GM12878 (cell line): ENCODE measurements at regions not wholly inside any gene's neighbourhood (a gene's known extent, or its start where the extent isn't known, plus 50 kb on each side); places are given as distances from the start of the nearest gene placed in this dataset.

Experiments used
- ATAC-seq: fragments of 200-7000 bp; cut with Tn5 transposase; 3 replicates; pipeline ENCODE4 v1.9.1; 2020; ENCODE audit warnings: mild to moderate bottlenecking, moderate library complexity
- BruUV-seq: library from RNA; stranded (reverse); fragments of 400-500 nt; replicated peaks from 2 replicates; lab custom pipeline; 2021; lab: Mats Ljungman, UMichigan
- CTCF ChIA-PET: fragments of 300-600 bp; sonication (Branson Sonifier 250); formaldehyde crosslinking; extraction: SDS; loops from one replicate; lab custom pipeline; 2021; ENCODE audit warnings: inconsistent platforms; lab: Yijun Ruan, JAX
- POLR2A ChIA-PET: fragments of 350-600 bp; formaldehyde crosslinking; extraction: SDS; loops from one replicate; lab custom pipeline; 2021; ENCODE audit warnings: inconsistent platforms; lab: Charles Lee
- RAD21 ChIA-PET: fragments of 300-600 bp; sonication (Branson Sonifier 250); formaldehyde crosslinking; loops from one replicate; lab custom pipeline; 2023; ENCODE audit warnings: antibody characterized with exemption; ENCODE audit not compliant: unreplicated experiment; lab: Charles Lee
- SMC1A ChIA-PET: fragments of 300-600 bp; sonication (Branson Sonifier 250); formaldehyde crosslinking; loops from one replicate; lab custom pipeline; 2023; ENCODE audit not compliant: unreplicated experiment, uncharacterized antibody; lab: Charles Lee
- DNase-seq: peaks from one replicate; pipeline ENCODE4 v3.0.0-alpha.2; 2011; ENCODE audit warnings: low read depth, low spot score
- FAIRE-seq: peaks from 3 replicates; lab custom pipeline; 2011; peaks lifted over from hg19 to GRCh38; lab: Jason Lieb, UNC
- H2AFZ ChIP-seq: 2 replicates; pipeline ENCODE4 v1.6.0; 2011; ENCODE audit warnings: low read depth, low read length, control low read depth; ENCODE audit not compliant: control insufficient read depth
- H3K27ac ChIP-seq: 2 replicates; pipeline ENCODE4 v1.5.1; 2011; ENCODE audit warnings: control low read depth; ENCODE audit not compliant: control insufficient read depth, insufficient read depth
- H3K27me3 ChIP-seq, 2 experiments: replicated peaks in 1 of 2; 2 replicates each; pipeline versions ENCODE4 v1.6.0 to v1.6.1; 2011; ENCODE audit warnings: low read length in 1 of 2; ENCODE audit not compliant: control insufficient read depth in 2 of 2, insufficient read depth in 2 of 2
- H3K36me3 ChIP-seq, 2 experiments: 2 replicates each; pipeline ENCODE4 v1.5.1; 2011; ENCODE audit warnings: low read length in 1 of 2; ENCODE audit not compliant: control insufficient read depth in 2 of 2, insufficient read depth in 2 of 2
- H3K4me1 ChIP-seq: 2 replicates; pipeline ENCODE4 v1.6.1; 2011; ENCODE audit warnings: mild to moderate bottlenecking, low read length, moderate library complexity, mixed read lengths; ENCODE audit not compliant: control insufficient read depth, insufficient read depth
- H3K4me2 ChIP-seq: 2 replicates; pipeline ENCODE4 v1.6.0; 2011; ENCODE audit warnings: control low read depth; ENCODE audit not compliant: control insufficient read depth, insufficient read depth
- H3K4me3 ChIP-seq: fragments of 200-600 bp; sonication (generic); 2 replicates; pipeline ENCODE4 v1.5.1; 2016
- H3K79me2 ChIP-seq: 2 replicates; pipeline ENCODE4 v1.6.0; 2011; ENCODE audit warnings: low read length; ENCODE audit not compliant: control insufficient read depth, insufficient read depth
- H3K9ac ChIP-seq: 2 replicates; pipeline ENCODE4 v1.8.0; 2011; ENCODE audit warnings: low read length, control low read depth, mixed read lengths; ENCODE audit not compliant: control insufficient read depth, insufficient read depth
- H3K9me3 ChIP-seq: replicated peaks from 3 replicates; pipeline ENCODE4 v1.5.1; 2011; ENCODE audit warnings: mild to moderate bottlenecking, low read length; ENCODE audit not compliant: control insufficient read depth, insufficient read depth
- H4K20me1 ChIP-seq: 2 replicates; pipeline ENCODE4 v1.6.0; 2011; ENCODE audit not compliant: control insufficient read depth, insufficient read depth
- BRCA1 ChIP-seq: IDR thresholded peaks from 2 replicates; pipeline ENCODE4 v1.6.1; 2011; ENCODE audit warnings: low read depth, low read length, improper control_type of control experiment
- CBX5 ChIP-seq: sonication (generic); IDR thresholded peaks from 2 replicates; pipeline ENCODE4 v1.6.1; 2016; ENCODE audit warnings: low read depth, moderate library complexity, mild to moderate bottlenecking, inconsistent platforms
- CHD1 ChIP-seq: IDR thresholded peaks from 2 replicates; pipeline ENCODE4 v1.6.1; 2012; ENCODE audit warnings: low read depth, low read length, improper control_type of control experiment
- CTCF ChIP-seq, 3 experiments: IDR thresholded peaks in 2 of 3; conservative IDR thresholded peaks in 1 of 3; 2 replicates each; pipeline ENCODE4 v1.5.1; 2011; ENCODE audit warnings: low read depth in 3 of 3, low read length in 3 of 3, mild to moderate bottlenecking in 3 of 3, control low read depth in 2 of 3, moderate library complexity in 2 of 3, inconsistent platforms in 1 of 3, mixed read lengths in 1 of 3; ENCODE audit not compliant: control insufficient read depth in 2 of 3, insufficient read depth in 1 of 3; ENCODE audit errors: extremely low read depth in 1 of 3
- ELK1 ChIP-seq: IDR thresholded peaks from 2 replicates; pipeline ENCODE4 v1.6.1; 2012; ENCODE audit warnings: low read depth, low read length, improper control_type of control experiment
- HDAC6 ChIP-seq: fragments of 200-600 bp; sonication (generic); IDR thresholded peaks from one replicate; pipeline ENCODE4 v1.8.0; 2017; ENCODE audit warnings: antibody characterized with exemption; ENCODE audit not compliant: unreplicated experiment
- KDM1A ChIP-seq: fragments of 200-600 bp; sonication (generic); IDR thresholded peaks from 2 replicates; pipeline ENCODE4 v1.6.1; 2016; ENCODE audit warnings: borderline replicate concordance
- KLF5 ChIP-seq: fragments of 450-650 bp; IDR thresholded peaks from 2 replicates; pipeline ENCODE4 v1.6.1; 2014; ENCODE audit warnings: mild to moderate bottlenecking; ENCODE audit not compliant: partially characterized antibody
- MEF2B ChIP-seq: fragments of 450-650 bp; IDR thresholded peaks from 2 replicates; pipeline ENCODE4 v1.6.1; 2018; ENCODE audit warnings: mild to moderate bottlenecking, moderate library complexity; ENCODE audit not compliant: partially characterized antibody, poor library complexity, severe bottlenecking
- NBN ChIP-seq: fragments of 450-650 bp; IDR thresholded peaks from 2 replicates; pipeline ENCODE4 v1.6.1; 2016
- NFYA ChIP-seq: IDR thresholded peaks from 2 replicates; pipeline ENCODE4 v1.6.1; 2011; ENCODE audit warnings: low read depth, mild to moderate bottlenecking, low read length, improper control_type of control experiment, borderline replicate concordance
- NKRF ChIP-seq: fragments of 450-650 bp; conservative IDR thresholded peaks from 2 replicates; pipeline ENCODE4 v1.6.1; 2017; ENCODE audit warnings: mild to moderate bottlenecking, moderate library complexity
- RBBP5 ChIP-seq: fragments of 200-600 bp; sonication (generic); conservative IDR thresholded peaks from 2 replicates; pipeline ENCODE4 v1.6.1; 2016
- SMC3 ChIP-seq: IDR thresholded peaks from 2 replicates; pipeline ENCODE4 v1.6.1; 2011; ENCODE audit warnings: low read length, improper control_type of control experiment, borderline replicate concordance
- TBL1XR1 ChIP-seq: IDR thresholded peaks from 2 replicates; pipeline ENCODE4 v1.6.1; 2012; ENCODE audit warnings: low read depth, low read length, improper control_type of control experiment
- WGBS: methylation state at CpG from one replicate; pipeline ENCODE4 v1.1.6; 2016; ENCODE audit warnings: low lambda C conversion rate; ENCODE audit not compliant: insufficient replicate concordance, insufficient coverage; ENCODE audit errors: missing lambda C conversion rate; 5-methylcytosine and 5-hydroxymethylcytosine counted together
- in situ Hi-C: fragments of 300-500 bp; cut with MboI; formaldehyde crosslinking; loops from 9 replicates; pipeline ENCODE4 v1.14.3; 2018; ENCODE audit warnings: mixed read lengths
- intact Hi-C: fragments of 100-400 bp; cut with micrococcal nuclease; formaldehyde crosslinking; loops from one replicate; pipeline ENCODE4 v1.14.2; 2022; ENCODE audit not compliant: unreplicated experiment

- H3K27ac ChIP-seq: no peak overlapping the region
- ChIA-PET CTCF (interaction anchor here (1.2 to 1.5 kb wide), 2 partner anchors 9 to 12 kb away, joined by 3 to 4 read pairs; no protein-coding TSS in a partner anchor), RAD21 (no interaction called here), POLR2A (no interaction called here), SMC1A (interaction anchor here (0.9 kb wide), 1 partner anchor 8 kb away, joined by 3 read pairs; no protein-coding TSS in a partner anchor)
- H4K20me1 ChIP-seq: no peaks in the 10 kb centered on the region
- no peak overlapping the region for H3K4me3 ChIP-seq
- DNase-seq: no peak
- H3K9me3 ChIP-seq: no peaks in the 10 kb centered on the region; the same call in 2 of the 3 replicates
- no peaks in the 10 kb centered on the region for H3K27me3 ChIP-seq
- no peaks in the 10 kb centered on the region for H3K4me1 ChIP-seq
- BruUV-seq: no TSS peak
- H3K9ac ChIP-seq: no peak overlapping the region
- intact Hi-C loops: no loop called here
- WGBS: 0% methylated on average over 3 of the region's 3 CpGs
- in situ Hi-C loops: no loop called here
- no peak for ATAC-seq
- H3K79me2 ChIP-seq: no peaks in the 10 kb centered on the region
- no peak overlapping the region for H2AFZ ChIP-seq
- TF ChIP-seq NFYA: no peak
- no peak for TF ChIP-seq ELK1
- no peak for TF ChIP-seq KLF5
- TF ChIP-seq TBL1XR1: no peak
- TF ChIP-seq CTCF (IDR thresholded peaks at IDR 0.05 in 2 of 3, conservative IDR thresholded peaks at IDR 0.05 in 1 of 3; ENCODE audit: control insufficient read depth in 2 of 3, extremely low read depth in 1 of 3, insufficient read depth in 1 of 3, low read depth in 3 of 3, low read length in 3 of 3): no peak
- no peak for TF ChIP-seq CBX5
- no peak for TF ChIP-seq NKRF
- no peak for TF ChIP-seq NBN
- TF ChIP-seq SMC3: no peak
- TF ChIP-seq RBBP5: no peak
- no peak for TF ChIP-seq KDM1A
- no peak for TF ChIP-seq BRCA1
- TF ChIP-seq HDAC6: no peak
- TF ChIP-seq CHD1: no peak
- TF ChIP-seq MEF2B: no peak
- no peaks in the 10 kb centered on the region for H3K36me3 ChIP-seq
- H3K4me2 ChIP-seq: no peak overlapping the region
- FAIRE-seq: no peak
These were observed 58.4 kb upstream of the UQCRFS1 start for GRCh38 chr19:29271341-29271740.
